Keratinocyte (primary cell): ENCODE measurements at regions not wholly inside any gene's neighbourhood (a gene's known extent, or its start where the extent isn't known, plus 50 kb on each side); places are given as distances from the start of the nearest gene placed in this dataset.

Experiments
- DNase-seq: peaks from one replicate; pipeline ENCODE4 v3.0.0-alpha.2; 2011; ENCODE audit warnings: low read depth, missing footprints, low spot score
- FAIRE-seq: peaks from 2 replicates; lab custom pipeline; 2011; peaks lifted over from hg19 to GRCh38; lab: Jason Lieb, UNC
- H2AFZ ChIP-seq: 2 replicates; pipeline ENCODE4 v1.6.0; 2012; ENCODE audit warnings: low read length, control low read depth, inconsistent platforms; ENCODE audit not compliant: control insufficient read depth
- H3K27ac ChIP-seq: 2 replicates; pipeline ENCODE4 v1.5.1; 2011; ENCODE audit warnings: low read length; ENCODE audit not compliant: control insufficient read depth, insufficient read depth
- H3K27me3 ChIP-seq: 3 replicates; pipeline ENCODE4 v1.6.0; 2011; ENCODE audit warnings: low read length; ENCODE audit not compliant: control insufficient read depth, insufficient read depth; ENCODE audit errors: extremely low read depth
- H3K36me3 ChIP-seq, 2 experiments: 2 replicates in 1 of 2; 3 replicates in 1 of 2; pipeline ENCODE4 v1.5.1; 2011; ENCODE audit warnings: low read length in 2 of 2, mild to moderate bottlenecking in 1 of 2; ENCODE audit not compliant: control insufficient read depth in 2 of 2, insufficient read depth in 2 of 2; ENCODE audit errors: extremely low read depth in 1 of 2
- H3K4me1 ChIP-seq: 3 replicates; pipeline ENCODE4 v1.5.1; 2011; ENCODE audit warnings: low read length; ENCODE audit not compliant: control insufficient read depth, insufficient read depth; ENCODE audit errors: extremely low read depth
- H3K4me2 ChIP-seq: 3 replicates; pipeline ENCODE4 v1.6.0; 2011; ENCODE audit warnings: low read depth, low read length; ENCODE audit not compliant: control insufficient read depth, insufficient read depth; ENCODE audit errors: extremely low read depth
- H3K4me3 ChIP-seq, 3 experiments: fragments of 200-600 bp in 1 of 3; sonication (generic) in 1 of 3; 2 replicates in 2 of 3; 3 replicates in 1 of 3; pipeline ENCODE4 v1.5.1; 2011 to 2016; ENCODE audit warnings: low read length in 3 of 3, mild to moderate bottlenecking in 3 of 3, control low read depth in 2 of 3, inconsistent platforms in 1 of 3, low read depth in 1 of 3, mixed read lengths in 1 of 3, mixed run types in 1 of 3, moderate library complexity in 1 of 3; ENCODE audit not compliant: control insufficient read depth in 2 of 3, insufficient read depth in 2 of 3; ENCODE audit errors: extremely low read depth in 1 of 3
- H3K79me2 ChIP-seq: 2 replicates; pipeline ENCODE4 v1.6.0; 2012; ENCODE audit warnings: low read length; ENCODE audit not compliant: control insufficient read depth, insufficient read depth
- H3K9ac ChIP-seq: 3 replicates; pipeline ENCODE4 v1.6.0; 2011; ENCODE audit warnings: low read length; ENCODE audit not compliant: control insufficient read depth, insufficient read depth; ENCODE audit errors: extremely low read depth
- H3K9me1 ChIP-seq: 3 replicates; pipeline ENCODE4 v1.6.0; 2011; ENCODE audit warnings: low read length; ENCODE audit not compliant: control insufficient read depth, insufficient read depth; ENCODE audit errors: extremely low read depth
- H3K9me3 ChIP-seq: 2 replicates; pipeline ENCODE4 v1.5.1; 2012; ENCODE audit warnings: low read depth, low read length; ENCODE audit not compliant: control insufficient read depth
- H4K20me1 ChIP-seq: 3 replicates; pipeline ENCODE4 v1.6.0; 2011; ENCODE audit warnings: low read length; ENCODE audit not compliant: control insufficient read depth, insufficient read depth; ENCODE audit errors: extremely low read depth
- EZH2 ChIP-seq: IDR thresholded peaks from one replicate; pipeline ENCODE4 v1.6.1; 2012; ENCODE audit warnings: inconsistent platforms, mild to moderate bottlenecking, low read length, moderate library complexity
- dilution Hi-C: fragments of 300-500 bp; cut with MboI; formaldehyde crosslinking; loops from one replicate; pipeline ENCODE4 v1.7.0; 2020; ENCODE audit warnings: low sequenced_read_pairs; ENCODE audit not compliant: extremely low pct_ligation_motif_present
- TF ChIP-seq, protein P1 (sequence below), 3 experiments: IDR thresholded peaks in 1 of 3; conservative IDR thresholded peaks in 1 of 3; optimal IDR thresholded peaks in 1 of 3; 2 replicates in 2 of 3; 3 replicates in 1 of 3; pipeline versions ENCODE3 to v1.5.1; 2011; ENCODE audit warnings: low read length in 3 of 3, mild to moderate bottlenecking in 3 of 3, moderate library complexity in 2 of 3, control low read depth in 1 of 3, inconsistent platforms in 1 of 3; ENCODE audit not compliant: insufficient read depth in 2 of 3; ENCODE audit errors: extremely low read depth in 1 of 3

DNA sequence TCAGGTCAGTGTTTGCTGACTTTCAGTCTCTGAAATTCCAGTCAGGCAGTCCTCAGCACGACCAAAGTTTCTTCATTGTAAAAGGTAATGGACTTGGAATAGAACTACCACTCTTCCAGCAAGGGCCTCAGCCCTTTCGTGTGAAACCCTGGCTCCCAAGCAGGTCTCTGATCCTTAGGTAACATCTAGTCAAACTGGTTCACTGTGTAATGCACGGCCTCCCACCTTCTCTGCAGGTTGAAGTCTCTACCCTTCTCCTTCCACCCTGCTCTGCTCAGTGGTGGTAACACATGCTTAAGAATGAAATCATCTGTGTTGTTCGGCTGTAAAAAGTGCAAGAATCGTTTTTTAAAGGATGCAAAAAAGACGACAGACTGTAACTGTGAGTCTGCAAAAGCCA lies 287.2 kb upstream of the POU3F2 start:
- Histone ChIP-seq H2AFZ (no peak overlapping the region), H3K9me1 (no peaks in the 10 kb centered on the region), H3K36me3 (no peaks in the 10 kb centered on the region), H3K27me3 (no peaks in the 10 kb centered on the region), H4K20me1 (no peaks in the 10 kb centered on the region), H3K9ac (no peak overlapping the region), H3K4me3 (no peak overlapping the region), H3K4me2 (no peak overlapping the region), H3K79me2 (no peaks in the 10 kb centered on the region), H3K27ac (no peak overlapping the region), H3K9me3 (no peaks in the 10 kb centered on the region), H3K4me1 (no peaks in the 10 kb centered on the region)
- TF ChIP-seq EZH2: no peak
- TF ChIP-seq, protein P1, sequence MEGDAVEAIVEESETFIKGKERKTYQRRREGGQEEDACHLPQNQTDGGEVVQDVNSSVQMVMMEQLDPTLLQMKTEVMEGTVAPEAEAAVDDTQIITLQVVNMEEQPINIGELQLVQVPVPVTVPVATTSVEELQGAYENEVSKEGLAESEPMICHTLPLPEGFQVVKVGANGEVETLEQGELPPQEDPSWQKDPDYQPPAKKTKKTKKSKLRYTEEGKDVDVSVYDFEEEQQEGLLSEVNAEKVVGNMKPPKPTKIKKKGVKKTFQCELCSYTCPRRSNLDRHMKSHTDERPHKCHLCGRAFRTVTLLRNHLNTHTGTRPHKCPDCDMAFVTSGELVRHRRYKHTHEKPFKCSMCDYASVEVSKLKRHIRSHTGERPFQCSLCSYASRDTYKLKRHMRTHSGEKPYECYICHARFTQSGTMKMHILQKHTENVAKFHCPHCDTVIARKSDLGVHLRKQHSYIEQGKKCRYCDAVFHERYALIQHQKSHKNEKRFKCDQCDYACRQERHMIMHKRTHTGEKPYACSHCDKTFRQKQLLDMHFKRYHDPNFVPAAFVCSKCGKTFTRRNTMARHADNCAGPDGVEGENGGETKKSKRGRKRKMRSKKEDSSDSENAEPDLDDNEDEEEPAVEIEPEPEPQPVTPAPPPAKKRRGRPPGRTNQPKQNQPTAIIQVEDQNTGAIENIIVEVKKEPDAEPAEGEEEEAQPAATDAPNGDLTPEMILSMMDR (optimal IDR thresholded peaks at IDR 0.05 in 1 of 3, IDR thresholded peaks at IDR 0.05 in 1 of 3, conservative IDR thresholded peaks at IDR 0.05 in 1 of 3; ENCODE audit: extremely low read depth in 1 of 3, insufficient read depth in 2 of 3, low read length in 3 of 3): no peak
- dilution Hi-C loops: no loop called here
- no peak for DNase-seq
- FAIRE-seq: no peak

DNA sequence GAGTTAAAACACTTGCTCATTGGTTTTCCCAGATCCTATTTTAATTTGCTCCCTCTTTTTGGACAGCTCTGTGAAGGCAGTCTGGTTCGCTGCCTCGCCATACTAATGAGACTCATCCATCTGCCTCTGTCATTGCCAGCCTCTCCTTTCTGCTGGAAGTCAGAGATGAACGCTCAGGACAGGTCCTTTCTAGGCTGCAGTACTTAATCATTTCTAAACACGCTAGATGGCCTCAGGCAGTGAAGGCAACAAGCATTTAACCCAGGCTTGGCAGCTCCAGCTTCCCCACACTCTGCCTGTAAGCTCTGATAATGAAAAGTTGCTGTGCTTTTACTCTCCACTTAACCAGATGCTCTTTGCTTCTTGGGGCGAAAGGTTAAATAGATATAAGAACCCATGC lies 286.7 kb upstream of the POU3F2 start:
- dilution Hi-C loops: no loop called here
- TF ChIP-seq, protein P1 (optimal IDR thresholded peaks at IDR 0.05 in 1 of 3, IDR thresholded peaks at IDR 0.05 in 1 of 3, conservative IDR thresholded peaks at IDR 0.05 in 1 of 3; ENCODE audit: extremely low read depth in 1 of 3, insufficient read depth in 2 of 3, low read length in 3 of 3): no peak
- TF ChIP-seq EZH2: no peak
- Histone ChIP-seq H2AFZ (no peak overlapping the region), H3K9me1 (no peaks in the 10 kb centered on the region), H4K20me1 (no peaks in the 10 kb centered on the region), H3K4me2 (no peak overlapping the region), H3K27ac (no peak overlapping the region), H3K9me3 (no peaks in the 10 kb centered on the region), H3K36me3 (no peaks in the 10 kb centered on the region), H3K9ac (no peak overlapping the region), H3K79me2 (no peaks in the 10 kb centered on the region), H3K27me3 (no peaks in the 10 kb centered on the region), H3K4me1 (no peaks in the 10 kb centered on the region), H3K4me3 (no peak overlapping the region)
- DNase-seq (no peak), FAIRE-seq (no peak)
